WTC11 (cell line): ENCODE measurements at regions not wholly inside any gene's neighbourhood (a gene's known extent, or its start where the extent isn't known, plus 50 kb on each side); places are given as distances from the start of the nearest gene placed in this dataset.

Experiments used
- CBFB ChIP-seq: sonication (generic); formaldehyde crosslinking; IDR thresholded peaks from 2 replicates; pipeline ENCODE4 v1.8.1; 2022; ENCODE audit warnings: mild to moderate bottlenecking, low read depth, missing genetic modification reagents
- FOXJ3 ChIP-seq: sonication (generic); formaldehyde crosslinking; IDR thresholded peaks from 2 replicates; pipeline ENCODE4 v1.9.0; 2021; ENCODE audit warnings: missing genetic modification reagents, mild to moderate bottlenecking, borderline replicate concordance
- FOXK1 ChIP-seq: sonication (generic); formaldehyde crosslinking; IDR thresholded peaks from 2 replicates; pipeline ENCODE4 v1.8.0; 2022; ENCODE audit warnings: mild to moderate bottlenecking, moderate library complexity, missing genetic modification reagents
- GTF2I ChIP-seq: fragments of 250-450 bp; sonication (Bioruptor Pico); conservative IDR thresholded peaks from 2 replicates; pipeline ENCODE4 v1.4.0; 2021; ENCODE audit warnings: mild to moderate bottlenecking
- JUN ChIP-seq: sonication (generic); formaldehyde crosslinking; IDR thresholded peaks from 2 replicates; pipeline ENCODE4 v1.8.0; 2023; ENCODE audit warnings: mild to moderate bottlenecking, missing genetic modification reagents
- SP1 ChIP-seq: sonication (generic); formaldehyde crosslinking; conservative IDR thresholded peaks from 2 replicates; pipeline ENCODE4 v1.8.1; 2022; ENCODE audit warnings: missing genetic modification reagents
- TP53 ChIP-seq: sonication (generic); formaldehyde crosslinking; IDR thresholded peaks from 2 replicates; pipeline ENCODE4 v1.8.1; 2023; ENCODE audit warnings: mild to moderate bottlenecking, missing genetic modification reagents
- ZNF423 ChIP-seq: fragments of 250-450 bp; sonication (Bioruptor Pico); IDR thresholded peaks from 2 replicates; pipeline ENCODE4 v2.1.2; 2022; ENCODE audit warnings: mild to moderate bottlenecking, moderate library complexity
- TF ChIP-seq, protein P1 (sequence below): sonication (generic); formaldehyde crosslinking; IDR thresholded peaks from 2 replicates; pipeline ENCODE4 v1.8.0; 2023; ENCODE audit warnings: missing genetic modification reagents, mild to moderate bottlenecking, borderline replicate concordance
- TF ChIP-seq, protein P2 (sequence below): sonication (generic); formaldehyde crosslinking; IDR thresholded peaks from 2 replicates; pipeline ENCODE4 v1.8.0; 2022; ENCODE audit warnings: missing genetic modification reagents
- TF ChIP-seq, protein P3 (sequence below): fragments of 200-600 bp; IDR thresholded peaks from 2 replicates; pipeline ENCODE4 v1.8.0; 2022; ENCODE audit warnings: antibody characterized with exemption
- TF ChIP-seq, protein P4 (sequence below): sonication (generic); formaldehyde crosslinking; IDR thresholded peaks from 2 replicates; pipeline ENCODE4 v1.8.1; 2023; ENCODE audit warnings: mild to moderate bottlenecking, missing genetic modification reagents, moderate library complexity
- TF ChIP-seq, protein P5 (sequence below): fragments of 250-450 bp; sonication (Bioruptor Pico); IDR thresholded peaks from 2 replicates; pipeline ENCODE4 v1.9.0; 2021; ENCODE audit warnings: moderate library complexity, mild to moderate bottlenecking, inconsistent platforms, borderline replicate concordance

DNA sequence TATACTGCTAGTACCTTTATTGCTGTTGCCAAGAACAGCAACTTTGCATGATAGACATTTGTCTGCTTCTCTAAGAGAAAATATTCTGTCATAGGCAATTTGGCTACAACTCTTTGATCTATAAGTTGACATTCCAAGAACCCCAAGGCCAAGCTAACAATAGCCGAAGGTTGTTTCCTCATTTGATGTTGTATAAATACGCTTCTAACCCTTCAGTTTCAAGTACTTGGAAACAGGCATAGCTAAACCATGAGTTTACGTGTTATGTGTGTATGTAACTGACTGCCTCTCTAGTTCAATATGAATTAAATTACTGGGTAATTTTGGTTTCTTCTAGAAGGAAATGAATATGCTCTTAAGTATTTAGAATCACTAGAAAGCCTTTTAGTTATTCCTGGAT is 1034.0 kb downstream of the TLE4 start:
- TF ChIP-seq, protein P1, sequence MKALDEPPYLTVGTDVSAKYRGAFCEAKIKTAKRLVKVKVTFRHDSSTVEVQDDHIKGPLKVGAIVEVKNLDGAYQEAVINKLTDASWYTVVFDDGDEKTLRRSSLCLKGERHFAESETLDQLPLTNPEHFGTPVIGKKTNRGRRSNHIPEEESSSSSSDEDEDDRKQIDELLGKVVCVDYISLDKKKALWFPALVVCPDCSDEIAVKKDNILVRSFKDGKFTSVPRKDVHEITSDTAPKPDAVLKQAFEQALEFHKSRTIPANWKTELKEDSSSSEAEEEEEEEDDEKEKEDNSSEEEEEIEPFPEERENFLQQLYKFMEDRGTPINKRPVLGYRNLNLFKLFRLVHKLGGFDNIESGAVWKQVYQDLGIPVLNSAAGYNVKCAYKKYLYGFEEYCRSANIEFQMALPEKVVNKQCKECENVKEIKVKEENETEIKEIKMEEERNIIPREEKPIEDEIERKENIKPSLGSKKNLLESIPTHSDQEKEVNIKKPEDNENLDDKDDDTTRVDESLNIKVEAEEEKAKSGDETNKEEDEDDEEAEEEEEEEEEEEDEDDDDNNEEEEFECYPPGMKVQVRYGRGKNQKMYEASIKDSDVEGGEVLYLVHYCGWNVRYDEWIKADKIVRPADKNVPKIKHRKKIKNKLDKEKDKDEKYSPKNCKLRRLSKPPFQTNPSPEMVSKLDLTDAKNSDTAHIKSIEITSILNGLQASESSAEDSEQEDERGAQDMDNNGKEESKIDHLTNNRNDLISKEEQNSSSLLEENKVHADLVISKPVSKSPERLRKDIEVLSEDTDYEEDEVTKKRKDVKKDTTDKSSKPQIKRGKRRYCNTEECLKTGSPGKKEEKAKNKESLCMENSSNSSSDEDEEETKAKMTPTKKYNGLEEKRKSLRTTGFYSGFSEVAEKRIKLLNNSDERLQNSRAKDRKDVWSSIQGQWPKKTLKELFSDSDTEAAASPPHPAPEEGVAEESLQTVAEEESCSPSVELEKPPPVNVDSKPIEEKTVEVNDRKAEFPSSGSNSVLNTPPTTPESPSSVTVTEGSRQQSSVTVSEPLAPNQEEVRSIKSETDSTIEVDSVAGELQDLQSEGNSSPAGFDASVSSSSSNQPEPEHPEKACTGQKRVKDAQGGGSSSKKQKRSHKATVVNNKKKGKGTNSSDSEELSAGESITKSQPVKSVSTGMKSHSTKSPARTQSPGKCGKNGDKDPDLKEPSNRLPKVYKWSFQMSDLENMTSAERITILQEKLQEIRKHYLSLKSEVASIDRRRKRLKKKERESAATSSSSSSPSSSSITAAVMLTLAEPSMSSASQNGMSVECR (CRISPR knock-in tag), result no peak
- TF ChIP-seq CBFB (CRISPR knock-in tag) (no peak), SP1 (CRISPR knock-in tag) (no peak), FOXK1 (CRISPR knock-in tag) (no peak), TP53 (CRISPR knock-in tag) (no peak), GTF2I (CRISPR knock-in tag) (no peak), JUN (no peak), FOXJ3 (CRISPR knock-in tag) (no peak), ZNF423 (CRISPR knock-in tag) (no peak)
- TF ChIP-seq, protein P2, sequence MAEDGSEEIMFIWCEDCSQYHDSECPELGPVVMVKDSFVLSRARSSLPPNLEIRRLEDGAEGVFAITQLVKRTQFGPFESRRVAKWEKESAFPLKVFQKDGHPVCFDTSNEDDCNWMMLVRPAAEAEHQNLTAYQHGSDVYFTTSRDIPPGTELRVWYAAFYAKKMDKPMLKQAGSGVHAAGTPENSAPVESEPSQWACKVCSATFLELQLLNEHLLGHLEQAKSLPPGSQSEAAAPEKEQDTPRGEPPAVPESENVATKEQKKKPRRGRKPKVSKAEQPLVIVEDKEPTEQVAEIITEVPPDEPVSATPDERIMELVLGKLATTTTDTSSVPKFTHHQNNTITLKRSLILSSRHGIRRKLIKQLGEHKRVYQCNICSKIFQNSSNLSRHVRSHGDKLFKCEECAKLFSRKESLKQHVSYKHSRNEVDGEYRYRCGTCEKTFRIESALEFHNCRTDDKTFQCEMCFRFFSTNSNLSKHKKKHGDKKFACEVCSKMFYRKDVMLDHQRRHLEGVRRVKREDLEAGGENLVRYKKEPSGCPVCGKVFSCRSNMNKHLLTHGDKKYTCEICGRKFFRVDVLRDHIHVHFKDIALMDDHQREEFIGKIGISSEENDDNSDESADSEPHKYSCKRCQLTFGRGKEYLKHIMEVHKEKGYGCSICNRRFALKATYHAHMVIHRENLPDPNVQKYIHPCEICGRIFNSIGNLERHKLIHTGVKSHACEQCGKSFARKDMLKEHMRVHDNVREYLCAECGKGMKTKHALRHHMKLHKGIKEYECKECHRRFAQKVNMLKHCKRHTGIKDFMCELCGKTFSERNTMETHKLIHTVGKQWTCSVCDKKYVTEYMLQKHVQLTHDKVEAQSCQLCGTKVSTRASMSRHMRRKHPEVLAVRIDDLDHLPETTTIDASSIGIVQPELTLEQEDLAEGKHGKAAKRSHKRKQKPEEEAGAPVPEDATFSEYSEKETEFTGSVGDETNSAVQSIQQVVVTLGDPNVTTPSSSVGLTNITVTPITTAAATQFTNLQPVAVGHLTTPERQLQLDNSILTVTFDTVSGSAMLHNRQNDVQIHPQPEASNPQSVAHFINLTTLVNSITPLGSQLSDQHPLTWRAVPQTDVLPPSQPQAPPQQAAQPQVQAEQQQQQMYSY, result no peak
- TF ChIP-seq, protein P3, sequence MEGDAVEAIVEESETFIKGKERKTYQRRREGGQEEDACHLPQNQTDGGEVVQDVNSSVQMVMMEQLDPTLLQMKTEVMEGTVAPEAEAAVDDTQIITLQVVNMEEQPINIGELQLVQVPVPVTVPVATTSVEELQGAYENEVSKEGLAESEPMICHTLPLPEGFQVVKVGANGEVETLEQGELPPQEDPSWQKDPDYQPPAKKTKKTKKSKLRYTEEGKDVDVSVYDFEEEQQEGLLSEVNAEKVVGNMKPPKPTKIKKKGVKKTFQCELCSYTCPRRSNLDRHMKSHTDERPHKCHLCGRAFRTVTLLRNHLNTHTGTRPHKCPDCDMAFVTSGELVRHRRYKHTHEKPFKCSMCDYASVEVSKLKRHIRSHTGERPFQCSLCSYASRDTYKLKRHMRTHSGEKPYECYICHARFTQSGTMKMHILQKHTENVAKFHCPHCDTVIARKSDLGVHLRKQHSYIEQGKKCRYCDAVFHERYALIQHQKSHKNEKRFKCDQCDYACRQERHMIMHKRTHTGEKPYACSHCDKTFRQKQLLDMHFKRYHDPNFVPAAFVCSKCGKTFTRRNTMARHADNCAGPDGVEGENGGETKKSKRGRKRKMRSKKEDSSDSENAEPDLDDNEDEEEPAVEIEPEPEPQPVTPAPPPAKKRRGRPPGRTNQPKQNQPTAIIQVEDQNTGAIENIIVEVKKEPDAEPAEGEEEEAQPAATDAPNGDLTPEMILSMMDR, result no peak
- TF ChIP-seq, protein P4, sequence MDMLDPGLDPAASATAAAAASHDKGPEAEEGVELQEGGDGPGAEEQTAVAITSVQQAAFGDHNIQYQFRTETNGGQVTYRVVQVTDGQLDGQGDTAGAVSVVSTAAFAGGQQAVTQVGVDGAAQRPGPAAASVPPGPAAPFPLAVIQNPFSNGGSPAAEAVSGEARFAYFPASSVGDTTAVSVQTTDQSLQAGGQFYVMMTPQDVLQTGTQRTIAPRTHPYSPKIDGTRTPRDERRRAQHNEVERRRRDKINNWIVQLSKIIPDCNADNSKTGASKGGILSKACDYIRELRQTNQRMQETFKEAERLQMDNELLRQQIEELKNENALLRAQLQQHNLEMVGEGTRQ (CRISPR knock-in tag), result no peak
- TF ChIP-seq, protein P5, sequence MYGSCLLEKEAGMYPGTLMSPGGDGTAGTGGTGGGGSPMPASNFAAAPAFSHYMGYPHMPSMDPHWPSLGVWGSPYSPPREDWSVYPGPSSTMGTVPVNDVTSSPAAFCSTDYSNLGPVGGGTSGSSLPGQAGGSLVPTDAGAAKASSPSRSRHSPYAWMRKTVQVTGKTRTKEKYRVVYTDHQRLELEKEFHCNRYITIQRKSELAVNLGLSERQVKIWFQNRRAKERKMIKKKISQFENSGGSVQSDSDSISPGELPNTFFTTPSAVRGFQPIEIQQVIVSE (CRISPR knock-in tag), result no peak
